SK-N-SH (cell line): ENCODE measurements at regions not wholly inside any gene's neighbourhood (a gene's known extent, or its start where the extent isn't known, plus 50 kb on each side); places are given as distances from the start of the nearest gene placed in this dataset.

ENCODE experiments used
- CTCF ChIA-PET: fragments of 300-600, 350-600 bp; formaldehyde crosslinking; extraction: SDS; loops from one replicate; lab custom pipeline; 2021; lab: Yijun Ruan, JAX
- POLR2A ChIA-PET: fragments of 350-600 bp; sonication (Branson Sonifier 250); formaldehyde crosslinking; extraction: SDS; loops from one replicate; lab custom pipeline; 2020; ENCODE audit warnings: antibody characterized with exemption, inconsistent platforms; lab: Yijun Ruan, JAX
- DNase-seq: peaks from one replicate; pipeline ENCODE4 v3.0.0; 2012
- H2AFZ ChIP-seq: fragments of 200-600 bp; sonication (generic); 2 replicates; pipeline ENCODE4 v1.8.1; 2016; ENCODE audit warnings: antibody characterized with exemption, mild to moderate bottlenecking, low read depth
- H3F3A ChIP-seq: fragments of 200-600 bp; sonication (generic); replicated peaks from 2 replicates; pipeline ENCODE3; 2016; ENCODE audit warnings: antibody characterized with exemption, mild to moderate bottlenecking; ENCODE audit not compliant: insufficient read depth
- H3K27ac ChIP-seq, 2 experiments: fragments of 200-500 bp in 1 of 2; fragments of 200-600 bp in 1 of 2; sonication (Bioruptor generic) in 1 of 2; sonication (generic), shearing (Covaris generic) in 1 of 2; 2 replicates each; pipeline versions ENCODE4 v1.5.1 to v1.6.1; 2014 to 2016; ENCODE audit warnings: low read depth in 2 of 2, inconsistent platforms in 1 of 2, low read length in 1 of 2, mild to moderate bottlenecking in 1 of 2, mixed read lengths in 1 of 2
- H3K27me3 ChIP-seq: fragments of 200-600 bp; sonication (generic), shearing (Covaris generic); 2 replicates; pipeline ENCODE4 v1.6.1; 2016; ENCODE audit warnings: mixed run types; ENCODE audit not compliant: insufficient read depth
- H3K36me3 ChIP-seq, 2 experiments: fragments of 200-500 bp in 1 of 2; fragments of 200-600 bp in 1 of 2; sonication (Bioruptor generic) in 1 of 2; sonication (generic) in 1 of 2; replicated peaks in 1 of 2; 2 replicates each; pipeline versions ENCODE3 to v1.5.1; 2014 to 2016; ENCODE audit warnings: low read length in 1 of 2, mild to moderate bottlenecking in 1 of 2; ENCODE audit not compliant: insufficient read depth in 2 of 2, control insufficient read depth in 1 of 2
- H3K4me1 ChIP-seq, 2 experiments: fragments of 200-500 bp in 1 of 2; fragments of 200-600 bp in 1 of 2; sonication (Bioruptor generic) in 1 of 2; sonication (generic), shearing (Covaris generic) in 1 of 2; 2 replicates each; pipeline versions ENCODE4 v1.5.1 to v1.6.1; 2014 to 2016; ENCODE audit warnings: low read depth in 1 of 2, low read length in 1 of 2, mixed run types in 1 of 2; ENCODE audit not compliant: insufficient read depth in 2 of 2, control insufficient read depth in 1 of 2
- H3K4me2 ChIP-seq: fragments of 200-600 bp; sonication (generic), shearing (Covaris generic); 2 replicates; pipeline ENCODE4 v1.6.1; 2017; ENCODE audit warnings: mixed run types
- H3K4me3 ChIP-seq, 2 experiments: fragments of 200-500 bp in 1 of 2; fragments of 200-600 bp in 1 of 2; sonication (Bioruptor generic) in 1 of 2; sonication (generic), shearing (Covaris generic) in 1 of 2; 2 replicates each; pipeline versions ENCODE4 v1.5.1 to v1.8.1; 2014 to 2016; ENCODE audit warnings: low read depth in 2 of 2, inconsistent platforms in 1 of 2, low read length in 1 of 2, mild to moderate bottlenecking in 1 of 2, mixed read lengths in 1 of 2, moderate library complexity in 1 of 2
- H3K79me2 ChIP-seq: fragments of 200-600 bp; sonication (generic); 2 replicates; pipeline ENCODE4 v1.8.1; 2017; ENCODE audit warnings: mild to moderate bottlenecking; ENCODE audit not compliant: insufficient read depth
- H3K9ac ChIP-seq: fragments of 200-600 bp; sonication (generic); 2 replicates; pipeline ENCODE4 v1.6.1; 2017; ENCODE audit warnings: mixed run types
- H3K9me2 ChIP-seq: fragments of 200-600 bp; sonication (generic); 2 replicates; pipeline ENCODE4 v1.6.1; 2017; ENCODE audit warnings: mixed run types
- H3K9me3 ChIP-seq: fragments of 200-600 bp; sonication (generic); 2 replicates; pipeline ENCODE4 v1.6.1; 2017; ENCODE audit warnings: mixed run types, mild to moderate bottlenecking, moderate library complexity
- H4K20me1 ChIP-seq: fragments of 200-600 bp; sonication (generic); 2 replicates; pipeline ENCODE4 v1.6.1; 2017; ENCODE audit warnings: mild to moderate bottlenecking, mixed run types; ENCODE audit not compliant: insufficient read depth
- EZH2phosphoT487 ChIP-seq: fragments of 200-600 bp; sonication (generic); IDR thresholded peaks from 2 replicates; pipeline ENCODE4 v1.6.1; 2017; ENCODE audit warnings: low read depth, mixed run types, mild to moderate bottlenecking, antibody characterized with exemption, moderate library complexity, borderline replicate concordance
- FOSL2 ChIP-seq: IDR thresholded peaks from 2 replicates; pipeline ENCODE4 v1.4.0; 2012; ENCODE audit warnings: low read depth, mild to moderate bottlenecking, moderate library complexity, borderline replicate concordance
- FOXM1 ChIP-seq: IDR thresholded peaks from 2 replicates; pipeline ENCODE4 v1.4.0; 2012; ENCODE audit warnings: low read depth, mild to moderate bottlenecking
- GABPA ChIP-seq: IDR thresholded peaks from 2 replicates; pipeline ENCODE4 v1.4.0; 2012; ENCODE audit warnings: low read depth, mild to moderate bottlenecking
- MAX ChIP-seq: IDR thresholded peaks from 2 replicates; pipeline ENCODE4 v1.4.0; 2012; ENCODE audit warnings: low read depth
- MEF2A ChIP-seq: IDR thresholded peaks from 2 replicates; pipeline ENCODE4 v1.4.0; 2012; ENCODE audit warnings: low read depth, borderline replicate concordance
- MXI1 ChIP-seq: IDR thresholded peaks from 2 replicates; pipeline ENCODE4 v1.6.1; 2012; ENCODE audit warnings: mild to moderate bottlenecking, low read depth, low read length, improper control_type of control experiment
- NRF1 ChIP-seq: IDR thresholded peaks from 2 replicates; pipeline ENCODE4 v1.6.1; 2012; ENCODE audit warnings: low read depth, mild to moderate bottlenecking, low read length
- PBX3 ChIP-seq: IDR thresholded peaks from 2 replicates; pipeline ENCODE4; 2012
- RAD21 ChIP-seq: IDR thresholded peaks from 2 replicates; pipeline ENCODE4 v1.6.1; 2012; ENCODE audit warnings: mild to moderate bottlenecking, low read length
- SIN3A ChIP-seq: IDR thresholded peaks from 2 replicates; pipeline ENCODE4 v1.6.1; 2012; ENCODE audit warnings: low read depth, mild to moderate bottlenecking, low read length, moderate library complexity, borderline replicate concordance
- TEAD4 ChIP-seq: IDR thresholded peaks from 2 replicates; pipeline ENCODE4 v1.4.0; 2012; ENCODE audit warnings: mild to moderate bottlenecking, borderline replicate concordance; ENCODE audit not compliant: insufficient read depth
- YY1 ChIP-seq: IDR thresholded peaks from 2 replicates; pipeline ENCODE4 v1.4.0; 2012; ENCODE audit warnings: low read depth, mild to moderate bottlenecking
- WGBS: methylation state at CpG from one replicate; pipeline ENCODE4 v1.1.6; 2017; ENCODE audit warnings: low lambda C conversion rate; 5-methylcytosine and 5-hydroxymethylcytosine counted together
- TF ChIP-seq, protein P1 (sequence below): IDR thresholded peaks from 2 replicates; pipeline ENCODE4 v1.6.1; 2012; ENCODE audit warnings: mild to moderate bottlenecking, low read depth, low read length, moderate library complexity
- TF ChIP-seq, protein P2 (sequence below): IDR thresholded peaks from 2 replicates; pipeline ENCODE4 v1.4.0; 2012; ENCODE audit warnings: low read depth, borderline replicate concordance
- TF ChIP-seq, protein P3 (sequence below): fragments of 200-600 bp; sonication (generic); IDR thresholded peaks from 2 replicates; pipeline ENCODE4 v1.6.1; 2017; ENCODE audit warnings: antibody characterized with exemption, mild to moderate bottlenecking, moderate library complexity
- TF ChIP-seq, protein P4 (sequence below): fragments of 150-350 bp; IDR thresholded peaks from 2 replicates; pipeline ENCODE4 v1.6.1; 2017; ENCODE audit warnings: antibody characterized with exemption, low read length, low read depth, borderline replicate concordance

GRCh38 chrX:95996294-95996693 lies 688.3 kb upstream of the DIAPH2 start:
- POLR2A ChIA-PET, result no interaction called here
- no peak for DNase-seq
- H3K4me2 ChIP-seq, result no peak overlapping the region
- H3F3A ChIP-seq, result no peaks in the 10 kb centered on the region
- no peak overlapping the region for H3K27ac ChIP-seq
- H3K27me3 ChIP-seq, result 0 out of 2 replicates have a peak, but pooled peaks cover 17% of the 10 kb centered on the region
- no peak overlapping the region for H3K9ac ChIP-seq
- TF ChIP-seq MEF2A (no peak), EZH2phosphoT487 (no peak), YY1 (no peak), NRF1 (no peak), TEAD4 (no peak), FOXM1 (no peak), MAX (no peak), GABPA (no peak), PBX3 (no peak), MXI1 (no peak)
- TF ChIP-seq, protein P1, sequence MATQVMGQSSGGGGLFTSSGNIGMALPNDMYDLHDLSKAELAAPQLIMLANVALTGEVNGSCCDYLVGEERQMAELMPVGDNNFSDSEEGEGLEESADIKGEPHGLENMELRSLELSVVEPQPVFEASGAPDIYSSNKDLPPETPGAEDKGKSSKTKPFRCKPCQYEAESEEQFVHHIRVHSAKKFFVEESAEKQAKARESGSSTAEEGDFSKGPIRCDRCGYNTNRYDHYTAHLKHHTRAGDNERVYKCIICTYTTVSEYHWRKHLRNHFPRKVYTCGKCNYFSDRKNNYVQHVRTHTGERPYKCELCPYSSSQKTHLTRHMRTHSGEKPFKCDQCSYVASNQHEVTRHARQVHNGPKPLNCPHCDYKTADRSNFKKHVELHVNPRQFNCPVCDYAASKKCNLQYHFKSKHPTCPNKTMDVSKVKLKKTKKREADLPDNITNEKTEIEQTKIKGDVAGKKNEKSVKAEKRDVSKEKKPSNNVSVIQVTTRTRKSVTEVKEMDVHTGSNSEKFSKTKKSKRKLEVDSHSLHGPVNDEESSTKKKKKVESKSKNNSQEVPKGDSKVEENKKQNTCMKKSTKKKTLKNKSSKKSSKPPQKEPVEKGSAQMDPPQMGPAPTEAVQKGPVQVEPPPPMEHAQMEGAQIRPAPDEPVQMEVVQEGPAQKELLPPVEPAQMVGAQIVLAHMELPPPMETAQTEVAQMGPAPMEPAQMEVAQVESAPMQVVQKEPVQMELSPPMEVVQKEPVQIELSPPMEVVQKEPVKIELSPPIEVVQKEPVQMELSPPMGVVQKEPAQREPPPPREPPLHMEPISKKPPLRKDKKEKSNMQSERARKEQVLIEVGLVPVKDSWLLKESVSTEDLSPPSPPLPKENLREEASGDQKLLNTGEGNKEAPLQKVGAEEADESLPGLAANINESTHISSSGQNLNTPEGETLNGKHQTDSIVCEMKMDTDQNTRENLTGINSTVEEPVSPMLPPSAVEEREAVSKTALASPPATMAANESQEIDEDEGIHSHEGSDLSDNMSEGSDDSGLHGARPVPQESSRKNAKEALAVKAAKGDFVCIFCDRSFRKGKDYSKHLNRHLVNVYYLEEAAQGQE, result no peak
- no peaks in the 10 kb centered on the region for H3K4me1 ChIP-seq
- no peak overlapping the region for H3K4me3 ChIP-seq
- H3K36me3 ChIP-seq, result no peaks in the 10 kb centered on the region
- H3K9me3 ChIP-seq, result no peaks in the 10 kb centered on the region
- 0% methylated on average over 1 of the region's 1 CpG for WGBS
- no peaks in the 10 kb centered on the region for H4K20me1 ChIP-seq
- no peak overlapping the region for H2AFZ ChIP-seq
- H3K9me2 ChIP-seq, result no peaks in the 10 kb centered on the region
- CTCF ChIA-PET, result no interaction called here
- H3K79me2 ChIP-seq, result no peaks in the 10 kb centered on the region

- H2AFZ ChIP-seq, result no peak overlapping the region
- WGBS, result 3% methylated on average over 5 of the region's 5 CpGs
- H3K9me2 ChIP-seq, result no peaks in the 10 kb centered on the region
- TF ChIP-seq GABPA, result no peak
- no peak for TF ChIP-seq FOSL2
- TF ChIP-seq, protein P2, sequence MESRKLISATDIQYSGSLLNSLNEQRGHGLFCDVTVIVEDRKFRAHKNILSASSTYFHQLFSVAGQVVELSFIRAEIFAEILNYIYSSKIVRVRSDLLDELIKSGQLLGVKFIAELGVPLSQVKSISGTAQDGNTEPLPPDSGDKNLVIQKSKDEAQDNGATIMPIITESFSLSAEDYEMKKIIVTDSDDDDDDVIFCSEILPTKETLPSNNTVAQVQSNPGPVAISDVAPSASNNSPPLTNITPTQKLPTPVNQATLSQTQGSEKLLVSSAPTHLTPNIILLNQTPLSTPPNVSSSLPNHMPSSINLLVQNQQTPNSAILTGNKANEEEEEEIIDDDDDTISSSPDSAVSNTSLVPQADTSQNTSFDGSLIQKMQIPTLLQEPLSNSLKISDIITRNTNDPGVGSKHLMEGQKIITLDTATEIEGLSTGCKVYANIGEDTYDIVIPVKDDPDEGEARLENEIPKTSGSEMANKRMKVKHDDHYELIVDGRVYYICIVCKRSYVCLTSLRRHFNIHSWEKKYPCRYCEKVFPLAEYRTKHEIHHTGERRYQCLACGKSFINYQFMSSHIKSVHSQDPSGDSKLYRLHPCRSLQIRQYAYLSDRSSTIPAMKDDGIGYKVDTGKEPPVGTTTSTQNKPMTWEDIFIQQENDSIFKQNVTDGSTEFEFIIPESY, result no peak
- TF ChIP-seq, protein P3, sequence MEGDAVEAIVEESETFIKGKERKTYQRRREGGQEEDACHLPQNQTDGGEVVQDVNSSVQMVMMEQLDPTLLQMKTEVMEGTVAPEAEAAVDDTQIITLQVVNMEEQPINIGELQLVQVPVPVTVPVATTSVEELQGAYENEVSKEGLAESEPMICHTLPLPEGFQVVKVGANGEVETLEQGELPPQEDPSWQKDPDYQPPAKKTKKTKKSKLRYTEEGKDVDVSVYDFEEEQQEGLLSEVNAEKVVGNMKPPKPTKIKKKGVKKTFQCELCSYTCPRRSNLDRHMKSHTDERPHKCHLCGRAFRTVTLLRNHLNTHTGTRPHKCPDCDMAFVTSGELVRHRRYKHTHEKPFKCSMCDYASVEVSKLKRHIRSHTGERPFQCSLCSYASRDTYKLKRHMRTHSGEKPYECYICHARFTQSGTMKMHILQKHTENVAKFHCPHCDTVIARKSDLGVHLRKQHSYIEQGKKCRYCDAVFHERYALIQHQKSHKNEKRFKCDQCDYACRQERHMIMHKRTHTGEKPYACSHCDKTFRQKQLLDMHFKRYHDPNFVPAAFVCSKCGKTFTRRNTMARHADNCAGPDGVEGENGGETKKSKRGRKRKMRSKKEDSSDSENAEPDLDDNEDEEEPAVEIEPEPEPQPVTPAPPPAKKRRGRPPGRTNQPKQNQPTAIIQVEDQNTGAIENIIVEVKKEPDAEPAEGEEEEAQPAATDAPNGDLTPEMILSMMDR, result no peak
- no peak for TF ChIP-seq RAD21
- TF ChIP-seq, protein P4, sequence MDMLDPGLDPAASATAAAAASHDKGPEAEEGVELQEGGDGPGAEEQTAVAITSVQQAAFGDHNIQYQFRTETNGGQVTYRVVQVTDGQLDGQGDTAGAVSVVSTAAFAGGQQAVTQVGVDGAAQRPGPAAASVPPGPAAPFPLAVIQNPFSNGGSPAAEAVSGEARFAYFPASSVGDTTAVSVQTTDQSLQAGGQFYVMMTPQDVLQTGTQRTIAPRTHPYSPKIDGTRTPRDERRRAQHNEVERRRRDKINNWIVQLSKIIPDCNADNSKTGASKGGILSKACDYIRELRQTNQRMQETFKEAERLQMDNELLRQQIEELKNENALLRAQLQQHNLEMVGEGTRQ, result no peak
- no peak for TF ChIP-seq SIN3A
- TF ChIP-seq TEAD4, result no peak
- TF ChIP-seq, all 33 proteins: peak for 0
- Histone ChIP-seq H3K4me2 (no peak overlapping the region), H3K79me2 (no peaks in the 10 kb centered on the region), H3F3A (no peaks in the 10 kb centered on the region), H3K4me3 (no peak overlapping the region), H3K36me3 (no peaks in the 10 kb centered on the region), H3K27me3 (no peaks in the 10 kb centered on the region), H4K20me1 (no peaks in the 10 kb centered on the region), H3K4me1 (no peaks in the 10 kb centered on the region), H3K9ac (no peak overlapping the region), H3K9me3 (no peaks in the 10 kb centered on the region), H3K27ac (no peak overlapping the region)
- DNase-seq, result no peak
- ChIA-PET POLR2A (no interaction called here), CTCF (no interaction called here)
Observed at GRCh38 chrX:96002431-96002830, 682.2 kb upstream of the DIAPH2 start.
